Upper lobe of left lung (tissue), 6 donors: ENCODE measurements at regions not wholly inside any gene's neighbourhood (a gene's known extent, or its start where the extent isn't known, plus 50 kb on each side); places are given as distances from the start of the nearest gene placed in this dataset.

Experiments used
- ATAC-seq, 2 donors: fragments of 200-7000 bp; cut with Tn5 transposase; one replicate each; pipeline ENCODE4 v1.9.1; 2022; ENCODE audit warnings: mild to moderate bottlenecking in 2 of 2, moderate library complexity in 2 of 2; ENCODE audit not compliant: low FRiP score in 2 of 2
- DNase-seq, 2 donors: peaks; one replicate each; pipeline ENCODE4 v3.0.0-alpha.2; 2019 to 2020
- H3K27ac ChIP-seq, 4 donors: fragments of 200-600 bp; sonication (generic); one replicate each; pipeline ENCODE4 v1.5.1; 2016 to 2019
- H3K27me3 ChIP-seq, 4 donors: fragments of 200-600 bp; sonication (generic); one replicate each; pipeline ENCODE4 v1.5.1; 2017 to 2019
- H3K36me3 ChIP-seq, 4 donors: fragments of 200-600 bp; sonication (generic); one replicate each; pipeline ENCODE4 v1.5.1; 2016 to 2019
- H3K4me1 ChIP-seq, 4 donors: fragments of 200-600 bp; sonication (generic); one replicate each; pipeline ENCODE4 v1.5.1; 2018 to 2019
- H3K4me3 ChIP-seq, 4 donors: fragments of 200-600 bp; sonication (generic); one replicate each; pipeline ENCODE4 v1.5.1; 2017 to 2019; ENCODE audit warnings: mild to moderate bottlenecking in 2 of 4, moderate library complexity in 1 of 4
- H3K9me3 ChIP-seq, 4 donors: fragments of 200-600 bp; sonication (generic); one replicate each; pipeline ENCODE4 v1.5.1; 2018 to 2019
- EP300 ChIP-seq, 4 donors: sonication (generic); formaldehyde crosslinking; IDR thresholded peaks; one replicate each; pipeline ENCODE4 v1.5.1; 2017; ENCODE audit warnings: antibody characterized with exemption in 4 of 4, control low read depth in 2 of 4
- POLR2A ChIP-seq, 4 donors: fragments of 450-650 bp; IDR thresholded peaks; one replicate each; pipeline ENCODE4 v1.5.1; 2016 to 2017; ENCODE audit warnings: antibody characterized with exemption in 4 of 4, mild to moderate bottlenecking in 2 of 4
- POLR2AphosphoS5 ChIP-seq, 2 donors: sonication (generic); formaldehyde crosslinking; IDR thresholded peaks; one replicate each; pipeline ENCODE4 v1.5.1; 2017; ENCODE audit warnings: antibody characterized with exemption in 2 of 2
- WGBS, 2 donors: methylation state at CpG; one replicate each; pipeline ENCODE4 v1.1.5; 2017 to 2018; 5-methylcytosine and 5-hydroxymethylcytosine counted together
- TF ChIP-seq, protein P1 (sequence below), 6 experiments: fragments of 450-650 bp in 4 of 6; fragments of 200-600 bp in 2 of 6; sonication (generic) in 2 of 6; IDR thresholded peaks; one replicate each; pipeline ENCODE4 v1.5.1; 2016 to 2019; ENCODE audit warnings: antibody characterized with exemption in 6 of 6
- donor health status: DM: no; HTN: no; CAD: no; lungs with moderate emphysema.
- donor health status: DM: no; HTN: yes; CAD: no; lungs with severe emphysema.

DNA sequence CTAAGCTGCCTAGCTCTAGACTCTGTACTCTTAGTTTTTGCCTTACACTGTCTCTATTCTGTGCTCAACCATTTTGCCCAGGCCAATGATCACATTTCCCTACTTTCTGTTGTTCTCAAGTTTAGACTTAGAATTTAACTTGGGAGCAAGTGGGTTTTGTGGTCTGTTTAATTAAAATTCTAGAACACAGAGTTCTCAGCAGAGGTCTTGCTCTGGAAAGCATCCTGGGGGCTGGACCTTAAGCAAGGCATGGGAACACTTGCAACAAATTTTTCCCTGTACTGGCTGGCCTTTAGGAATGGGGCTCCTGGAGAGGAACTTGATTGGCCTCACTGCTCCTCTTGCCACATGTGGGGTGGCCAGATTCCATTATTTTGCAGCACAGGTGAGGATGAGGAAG lies 236.3 kb upstream of the LRTM1 start:
- peaks cover 0 to 4% (median 0%) of the 10 kb centered on the region in 4 donors for H3K27me3 ChIP-seq
- H3K36me3 ChIP-seq: no peaks in the 10 kb centered on the region
- DNase-seq (no peak), ATAC-seq (no peak)
- no peak overlapping the region for H3K4me3 ChIP-seq
- H3K9me3 ChIP-seq: no peaks in the 10 kb centered on the region
- no peak overlapping the region for H3K27ac ChIP-seq
- TF ChIP-seq POLR2A (IDR thresholded peaks at IDR 0.05): no peak
- no peaks in the 10 kb centered on the region for H3K4me1 ChIP-seq

DNA sequence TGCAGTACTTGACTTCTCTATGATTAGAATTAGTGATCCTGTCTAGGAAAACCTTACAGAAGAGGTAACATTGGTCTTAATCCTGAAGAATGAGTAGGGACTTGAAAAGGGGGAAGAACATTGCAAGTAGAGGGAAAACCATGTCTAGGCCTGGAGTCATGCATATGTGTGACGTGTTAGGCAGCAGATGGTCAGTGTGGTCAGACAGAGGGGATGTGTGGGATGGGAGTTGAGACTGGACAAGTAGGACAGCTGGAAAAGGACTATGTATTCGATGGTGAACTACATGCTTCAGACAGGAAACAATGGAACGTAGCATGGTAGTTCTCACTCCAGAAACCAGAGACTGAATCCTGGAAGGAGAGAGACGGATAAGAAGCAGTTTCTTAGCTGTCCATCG lies 235.6 kb upstream of the LRTM1 start:
- WGBS, 2 donors: 81 to 89% methylated on average over 5 of the region's 5 CpGs
- no peak overlapping the region for H3K4me3 ChIP-seq
- no peaks in the 10 kb centered on the region for H3K36me3 ChIP-seq
- no peak overlapping the region for H3K27ac ChIP-seq
- DNase-seq: no peak
- ATAC-seq: no peak
- TF ChIP-seq EP300 (IDR thresholded peaks at IDR 0.05) (no peak), POLR2AphosphoS5 (IDR thresholded peaks at IDR 0.05) (no peak), POLR2A (IDR thresholded peaks at IDR 0.05) (no peak)
- TF ChIP-seq, protein P1, sequence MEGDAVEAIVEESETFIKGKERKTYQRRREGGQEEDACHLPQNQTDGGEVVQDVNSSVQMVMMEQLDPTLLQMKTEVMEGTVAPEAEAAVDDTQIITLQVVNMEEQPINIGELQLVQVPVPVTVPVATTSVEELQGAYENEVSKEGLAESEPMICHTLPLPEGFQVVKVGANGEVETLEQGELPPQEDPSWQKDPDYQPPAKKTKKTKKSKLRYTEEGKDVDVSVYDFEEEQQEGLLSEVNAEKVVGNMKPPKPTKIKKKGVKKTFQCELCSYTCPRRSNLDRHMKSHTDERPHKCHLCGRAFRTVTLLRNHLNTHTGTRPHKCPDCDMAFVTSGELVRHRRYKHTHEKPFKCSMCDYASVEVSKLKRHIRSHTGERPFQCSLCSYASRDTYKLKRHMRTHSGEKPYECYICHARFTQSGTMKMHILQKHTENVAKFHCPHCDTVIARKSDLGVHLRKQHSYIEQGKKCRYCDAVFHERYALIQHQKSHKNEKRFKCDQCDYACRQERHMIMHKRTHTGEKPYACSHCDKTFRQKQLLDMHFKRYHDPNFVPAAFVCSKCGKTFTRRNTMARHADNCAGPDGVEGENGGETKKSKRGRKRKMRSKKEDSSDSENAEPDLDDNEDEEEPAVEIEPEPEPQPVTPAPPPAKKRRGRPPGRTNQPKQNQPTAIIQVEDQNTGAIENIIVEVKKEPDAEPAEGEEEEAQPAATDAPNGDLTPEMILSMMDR (IDR thresholded peaks at IDR 0.05): no peak
- H3K27me3 ChIP-seq: peaks cover 0 to 4% (median 0%) of the 10 kb centered on the region in 4 donors
- no peaks in the 10 kb centered on the region for H3K4me1 ChIP-seq
- H3K9me3 ChIP-seq: no peaks in the 10 kb centered on the region

DNA sequence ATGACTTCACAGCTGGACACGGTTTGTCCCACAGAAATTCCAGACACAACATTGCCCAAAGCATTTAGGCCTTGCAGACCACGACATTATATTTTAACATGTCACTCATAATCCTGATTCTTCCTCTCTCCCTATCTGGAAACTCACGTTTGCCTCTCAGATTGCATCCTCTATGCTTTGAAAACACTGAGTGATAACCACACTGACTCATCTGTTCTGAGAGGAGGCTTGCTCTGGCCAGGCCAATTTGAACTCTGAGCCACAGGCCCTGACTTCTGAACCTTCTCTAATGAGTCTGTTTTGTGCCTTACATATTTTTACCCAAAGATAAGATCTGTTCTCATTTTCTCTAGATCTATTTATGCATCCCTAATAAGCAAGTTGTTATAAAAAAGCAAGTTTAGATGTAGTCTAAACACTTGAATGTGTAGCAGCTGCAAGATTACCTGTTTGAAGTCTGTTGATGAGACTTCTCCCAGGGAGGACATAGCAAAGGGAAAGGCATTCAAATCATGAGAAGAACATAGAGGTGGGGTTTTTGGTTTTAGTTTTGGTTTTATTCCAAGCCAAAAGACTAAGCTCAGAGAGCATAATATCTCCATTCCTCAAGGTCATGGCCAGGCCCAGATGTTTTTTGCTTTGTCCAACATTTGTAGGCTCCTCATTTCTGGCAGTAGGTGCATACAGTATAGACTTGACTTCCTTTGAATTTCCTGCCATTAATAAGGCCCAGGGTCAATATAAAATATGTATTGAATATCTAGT lies 234.4 kb upstream of the LRTM1 start:
- ATAC-seq: no peak

DNA sequence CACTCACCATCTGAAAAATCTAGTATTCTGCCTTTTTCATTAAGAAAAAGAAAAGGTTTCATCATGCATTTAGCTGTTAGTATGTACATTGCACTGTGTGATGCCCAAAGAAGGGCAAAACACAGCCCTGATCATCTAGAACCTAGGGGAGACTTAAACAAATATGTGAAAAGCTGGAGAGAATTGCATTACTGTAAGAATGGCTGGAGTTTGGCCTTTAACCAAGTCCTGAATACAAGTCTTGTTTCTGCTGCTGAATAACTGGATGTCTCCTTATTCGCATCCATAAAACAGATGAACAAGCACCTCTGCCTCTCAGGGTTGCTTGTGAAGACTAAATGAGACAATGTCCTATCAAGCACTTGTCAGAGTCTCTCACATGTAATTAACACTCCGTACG lies 233.4 kb upstream of the LRTM1 start:
- TF ChIP-seq EP300 (IDR thresholded peaks at IDR 0.05) (no peak), POLR2AphosphoS5 (IDR thresholded peaks at IDR 0.05) (no peak), POLR2A (IDR thresholded peaks at IDR 0.05) (no peak)
- TF ChIP-seq, protein P1 (IDR thresholded peaks at IDR 0.05): no peak

More for the DNA sequence above, 234.4 kb upstream of the LRTM1 start:
- WGBS, 2 donors: 66 to 70% methylated on average over 3 of the region's 3 CpGs
- Histone ChIP-seq H3K36me3 (no peaks in the 10 kb centered on the region), H3K4me1 (no peaks in the 10 kb centered on the region), H3K9me3 (no peaks in the 10 kb centered on the region), H3K4me3 (no peak overlapping the region), H3K27ac (no peak overlapping the region), H3K27me3 (peaks cover 0 to 3% (median 0%) of the 10 kb centered on the region in 4 donors)
- DNase-seq: no peak
- TF ChIP-seq POLR2A (IDR thresholded peaks at IDR 0.05) (no peak), POLR2AphosphoS5 (IDR thresholded peaks at IDR 0.05) (no peak), EP300 (IDR thresholded peaks at IDR 0.05) (no peak)
- TF ChIP-seq, protein P1 (IDR thresholded peaks at IDR 0.05): no peak

DNA sequence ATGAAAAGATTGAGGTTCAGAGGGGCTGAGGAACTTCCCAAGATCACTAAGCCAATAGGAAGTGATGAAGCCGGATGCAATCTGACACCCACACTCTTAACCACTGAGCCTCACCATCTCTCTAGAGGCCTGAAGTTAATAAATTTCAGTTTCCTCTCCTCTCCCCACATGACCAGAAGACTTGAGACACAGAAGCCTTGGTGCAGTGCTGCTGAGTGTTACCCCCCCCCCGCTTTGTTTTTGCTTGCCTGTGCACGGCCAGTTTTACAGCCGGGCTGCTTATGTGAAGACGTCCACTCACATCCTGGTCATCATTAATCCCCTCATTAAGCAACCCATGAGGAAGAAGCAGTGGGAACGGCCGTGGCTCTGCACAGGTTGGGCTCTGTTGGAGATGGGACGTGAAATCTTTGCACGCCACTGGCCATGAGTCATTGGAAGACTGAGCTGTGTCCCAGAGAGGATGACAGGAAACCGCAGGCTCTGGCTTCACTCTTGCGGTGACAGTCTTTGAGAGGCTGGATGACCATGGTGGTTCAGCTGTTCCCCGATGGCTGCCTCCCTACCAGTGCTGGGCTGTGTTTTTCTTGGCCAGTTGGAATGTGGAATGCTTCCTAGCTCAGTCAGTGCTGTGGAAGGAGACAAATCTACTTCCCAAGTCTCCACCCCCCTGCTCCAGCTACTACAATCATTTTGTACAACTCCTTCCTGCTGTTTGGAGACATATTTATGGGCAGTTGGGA lies 232.6 kb upstream of the LRTM1 start:
- 55 to 58% methylated on average over 8 to 12 of the region's 12 CpGs for WGBS, 2 donors
- no peak overlapping the region for H3K4me3 ChIP-seq
- DNase-seq (no peak), ATAC-seq (peak; percentile 20 to 75)
- TF ChIP-seq, protein P1 (IDR thresholded peaks at IDR 0.05): no peak
- TF ChIP-seq POLR2AphosphoS5 (IDR thresholded peaks at IDR 0.05) (no peak), EP300 (IDR thresholded peaks at IDR 0.05) (no peak), POLR2A (IDR thresholded peaks at IDR 0.05) (no peak)
- no peaks in the 10 kb centered on the region for H3K4me1 ChIP-seq
- H3K36me3 ChIP-seq: no peaks in the 10 kb centered on the region
- H3K27me3 ChIP-seq: no peaks in the 10 kb centered on the region
- H3K9me3 ChIP-seq: no peaks in the 10 kb centered on the region
- no peak overlapping the region for H3K27ac ChIP-seq

More for the DNA sequence above, 233.4 kb upstream of the LRTM1 start:
- no peak overlapping the region for H3K27ac ChIP-seq
- WGBS, 2 donors: 93% methylated on average over 3 of the region's 3 CpGs
- no peak for ATAC-seq
- H3K9me3 ChIP-seq: no peaks in the 10 kb centered on the region
- H3K4me1 ChIP-seq: no peaks in the 10 kb centered on the region
- no peaks in the 10 kb centered on the region for H3K36me3 ChIP-seq
- DNase-seq: no peak
- H3K4me3 ChIP-seq: no peak overlapping the region
- H3K27me3 ChIP-seq: no peaks in the 10 kb centered on the region
